Stimulated activated CD4-positive, alpha-beta T cell treated with anti-CD3 and anti-CD28 coated beads, Interleukin-12 subunit alpha, Interleukin-12 subunit beta, amount 100 ng/mL, for 48 hours (primary cell): ENCODE measurements at regions not wholly inside any gene's neighbourhood (a gene's known extent, or its start where the extent isn't known, plus 50 kb on each side); places are given as distances from the start of the nearest gene placed in this dataset.
"Not testable (repeated sequence)": the region's sequence is repeated elsewhere in the genome, so short reads cannot be mapped to it uniquely, and the experiment has no call there.

ENCODE experiments used
- DNase-seq, 3 donors: peaks; one replicate each; pipeline ENCODE4 v3.0.0-alpha.2; 2020; ENCODE audit warnings: low read depth in 2 of 3, low spot score in 1 of 3

GRCh38 chr15:38930851-38931572 is 366.4 kb upstream of the RASGRP1 start:
- DNase-seq, result no peak

- no peak for DNase-seq
These were observed 376.9 kb upstream of the RASGRP1 start for GRCh38 chr15:38941399-38941953.

GRCh38 chr15:38944536-38944935 is 379.9 kb upstream of the RASGRP1 start:
- no peak for DNase-seq

GRCh38 chr15:38945551-38946298 is 381.1 kb upstream of the RASGRP1 start:
- DNase-seq, result no peak

GRCh38 chr15:38954090-38954489 is 389.5 kb upstream of the RASGRP1 start:
- no peak for DNase-seq

DNA sequence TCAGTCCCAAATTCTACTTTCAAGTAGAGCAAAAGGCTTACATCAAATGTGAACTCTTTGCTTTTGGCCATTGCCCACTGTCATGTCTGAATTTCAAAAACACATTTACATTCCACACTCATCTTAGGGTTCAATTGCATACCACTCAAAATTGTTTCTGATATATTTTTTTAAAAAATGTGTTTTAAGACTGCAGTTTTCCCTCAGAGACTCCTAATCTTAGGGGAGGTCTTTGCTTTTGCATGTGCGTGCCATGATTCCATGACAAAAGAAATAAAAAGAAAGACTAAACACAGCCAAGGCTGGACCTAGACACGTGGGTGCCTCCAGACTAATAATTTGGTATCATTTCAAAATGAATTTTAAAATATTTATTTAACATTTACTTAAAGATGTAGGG is 396.8 kb upstream of the RASGRP1 start:
- no peak for DNase-seq

GRCh38 chr15:38961931-38962330 is 397.3 kb upstream of the RASGRP1 start:
- no peak for DNase-seq

GRCh38 chr15:38972831-38973230 is 408.2 kb upstream of the RASGRP1 start:
- no peak for DNase-seq

DNA sequence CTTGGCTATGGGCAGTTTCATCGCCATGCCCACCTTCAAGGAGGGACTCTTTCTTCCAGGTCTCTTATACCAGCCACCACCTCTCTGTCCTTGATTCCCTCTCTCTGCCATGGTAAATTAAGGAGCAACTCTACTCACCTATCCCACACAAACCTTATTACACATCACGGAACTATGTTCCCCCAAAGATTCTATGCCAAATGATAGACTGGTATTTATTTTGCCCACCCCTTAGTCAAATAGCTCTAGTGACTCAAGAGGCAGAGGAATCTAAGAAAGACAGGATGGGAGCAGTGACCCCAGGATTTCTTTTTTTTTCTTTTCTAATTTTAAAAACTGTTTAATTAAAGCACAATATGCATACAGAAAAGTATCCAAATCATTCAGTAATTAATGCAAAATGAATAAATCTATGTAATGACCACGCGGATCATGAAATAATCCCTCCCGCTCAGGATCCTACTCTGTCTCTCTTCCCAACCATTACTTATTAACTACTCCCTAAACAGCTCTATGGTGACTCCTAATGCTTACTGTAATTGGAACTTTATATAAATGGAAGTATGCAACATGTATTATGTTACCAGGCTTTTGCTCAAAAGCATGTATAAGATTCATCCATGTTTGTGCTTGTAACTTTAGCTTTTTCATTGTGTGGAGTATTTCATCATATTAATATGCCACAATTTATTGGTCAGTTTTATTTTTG is 410.8 kb upstream of the RASGRP1 start:
- no peak for DNase-seq

DNA sequence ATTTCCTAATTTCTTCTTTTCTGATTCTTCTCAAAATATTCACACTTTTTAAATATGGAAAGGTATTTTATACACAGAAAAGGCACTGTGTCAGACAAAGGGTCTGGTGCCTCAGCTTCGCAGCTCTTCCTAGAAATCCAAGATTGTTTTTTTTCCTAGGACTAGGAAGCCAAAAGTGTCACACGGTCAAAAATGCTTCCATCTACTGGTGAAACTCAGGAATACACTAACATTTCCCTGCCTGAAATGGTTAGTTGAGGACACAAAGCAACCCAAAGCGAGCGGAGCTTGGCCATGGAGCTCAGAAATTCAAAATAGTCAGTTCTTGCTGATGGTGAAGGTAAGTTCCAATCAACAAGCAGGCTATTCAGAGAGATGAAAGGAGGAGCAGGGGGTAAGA is 426.5 kb upstream of the RASGRP1 start:
- no peak for DNase-seq

- DNase-seq, result no peak
These were observed 427.1 kb upstream of the RASGRP1 start for GRCh38 chr15:38991701-38992100.

DNA sequence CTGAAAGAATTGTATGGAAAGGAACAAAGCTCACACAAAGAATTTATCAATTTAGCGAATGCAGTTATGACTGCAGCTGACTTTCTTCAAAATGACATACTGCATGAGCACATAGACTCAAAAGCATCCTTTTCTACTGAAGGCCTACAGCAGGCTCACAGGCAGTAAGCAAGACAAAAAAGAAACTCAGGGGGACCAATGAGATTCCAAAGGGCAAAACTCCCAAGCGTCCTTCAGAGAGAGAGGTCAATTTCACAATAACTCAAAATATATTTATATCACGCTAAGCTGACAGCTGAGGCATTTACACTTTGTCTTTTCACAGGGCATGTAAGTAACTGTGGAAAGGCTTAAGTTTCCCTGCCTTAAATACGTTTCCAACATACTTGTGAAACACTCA is 427.9 kb upstream of the RASGRP1 start:
- DNase-seq, result no peak

GRCh38 chr15:38992930-38993329 is 428.3 kb upstream of the RASGRP1 start:
- no peak for DNase-seq

GRCh38 chr15:38994310-38994709 is 429.7 kb upstream of the RASGRP1 start:
- no peak for DNase-seq

DNA sequence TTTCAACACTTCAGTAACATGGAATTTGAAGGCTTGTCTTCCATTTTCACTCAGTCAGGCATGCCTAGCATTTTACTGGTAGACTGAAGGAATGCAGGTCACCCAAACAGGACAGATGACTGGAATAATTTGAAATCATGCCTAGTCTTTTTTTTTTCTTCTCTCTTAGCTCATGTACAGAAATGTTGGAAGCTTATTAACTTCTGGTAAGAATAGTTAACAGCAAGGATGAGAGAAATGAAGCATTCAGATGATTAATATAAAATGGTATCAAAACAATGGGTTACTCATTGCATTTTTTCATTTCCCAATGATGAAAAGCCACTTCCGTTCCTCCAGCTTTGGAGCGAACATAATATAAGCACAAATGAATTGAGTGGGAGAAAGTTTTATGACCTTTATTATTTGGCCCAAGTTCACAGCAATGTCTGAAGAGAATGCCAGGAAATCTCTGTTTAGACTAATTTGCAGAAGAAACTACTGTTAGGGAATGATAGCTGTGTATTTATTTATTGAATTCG is 431.6 kb upstream of the RASGRP1 start:
- DNase-seq, result no peak

DNA sequence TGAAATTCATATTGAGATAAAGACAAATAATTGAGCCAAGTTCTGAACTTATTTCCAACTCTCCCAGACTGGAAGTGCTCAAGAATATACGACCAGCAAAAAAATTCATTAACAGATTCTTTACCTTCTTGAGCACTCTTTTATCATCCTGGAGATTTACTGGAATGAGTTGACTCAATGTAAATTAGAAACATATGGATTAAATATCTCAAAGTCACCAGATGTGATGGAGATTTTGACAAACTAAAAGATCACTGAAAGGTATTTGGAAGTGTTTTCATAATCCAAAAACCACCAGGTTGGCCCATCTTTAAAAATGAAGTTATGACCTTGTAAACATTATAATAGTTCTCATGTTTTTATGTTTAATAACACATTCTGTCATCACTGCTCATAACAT is 433.2 kb upstream of the RASGRP1 start:
- no peak for DNase-seq

- no peak for DNase-seq
These were observed 435.6 kb upstream of the RASGRP1 start for GRCh38 chr15:39000008-39000734.

DNA sequence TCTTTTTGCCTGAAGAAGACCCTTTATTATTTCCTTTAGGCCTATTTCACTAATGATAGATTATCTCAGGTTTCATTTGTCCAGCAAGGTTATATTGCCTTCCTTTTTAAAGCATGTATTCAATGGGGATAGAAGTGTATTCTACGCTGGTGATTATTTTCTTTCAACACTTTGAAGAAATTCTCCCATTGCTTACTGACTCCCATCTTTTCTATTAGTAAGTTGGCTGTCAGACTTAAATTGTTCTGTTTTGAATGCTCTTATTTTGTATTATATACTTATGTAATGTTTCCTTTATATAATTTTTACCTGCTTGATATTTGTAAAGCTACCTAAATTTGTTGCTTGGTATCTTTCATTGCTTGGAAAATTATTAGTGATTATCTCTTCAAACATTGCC is 445.1 kb upstream of the RASGRP1 start:
- no peak for DNase-seq

DNA sequence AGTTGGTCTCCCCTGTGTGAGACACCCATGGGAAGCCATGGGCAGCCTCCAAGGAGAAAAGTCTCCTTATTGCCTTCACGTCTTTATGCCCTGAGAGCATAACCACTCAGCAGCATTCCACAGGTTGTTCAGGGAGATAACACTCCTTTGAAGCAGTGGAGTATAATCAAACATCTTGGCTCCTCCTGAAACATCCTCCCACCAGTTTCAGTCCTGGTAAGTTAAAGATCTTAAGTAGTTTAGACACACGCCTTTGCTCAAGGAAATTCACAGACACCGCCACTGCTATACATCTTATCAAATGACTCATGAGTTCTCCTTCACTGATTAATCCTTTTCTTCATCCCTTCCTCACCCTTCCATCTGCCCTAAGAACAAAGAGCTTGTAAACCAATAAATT is 446.5 kb upstream of the RASGRP1 start:
- not testable (repeated sequence) for DNase-seq

- DNase-seq, result no peak
These were observed 448.6 kb upstream of the RASGRP1 start for GRCh38 chr15:39013262-39013661.

GRCh38 chr15:39014682-39015081 is 450.1 kb upstream of the RASGRP1 start:
- no peak for DNase-seq
